Heart right ventricle (tissue), 16 donors: ENCODE measurements at regions not wholly inside any gene's neighbourhood (a gene's known extent, or its start where the extent isn't known, plus 50 kb on each side); places are given as distances from the start of the nearest gene placed in this dataset.

Source experiments
- ATAC-seq, 8 donors: fragments of 200-7000 bp; cut with Tn5 transposase; one replicate each; pipeline ENCODE4 v1.9.1; 2020; ENCODE audit warnings: mild to moderate bottlenecking in 8 of 8, moderate library complexity in 8 of 8, moderate number of reproducible peaks in 1 of 8
- DNase-seq, 2 donors: peaks; one replicate each; pipeline ENCODE4 v3.0.0-alpha.2; 2020
- H3K27ac ChIP-seq, 10 donors: fragments of 200-600 bp; sonication (generic) in 2 of 10; one replicate each; pipeline versions ENCODE4 v1.5.0 to v1.8.0; 2020 to 2022; ENCODE audit warnings: mild to moderate bottlenecking in 3 of 10
- H3K27me3 ChIP-seq, 7 donors: fragments of 200-600 bp; one replicate each; pipeline ENCODE4 v1.8.0; 2021 to 2022; ENCODE audit warnings: mild to moderate bottlenecking in 2 of 7
- H3K36me3 ChIP-seq, 9 donors: fragments of 200-600 bp; sonication (generic) in 1 of 9; one replicate each; pipeline versions ENCODE4 v1.5.0 to v1.8.0; 2020 to 2022; ENCODE audit warnings: mild to moderate bottlenecking in 2 of 9
- H3K4me1 ChIP-seq, 9 donors: fragments of 200-600 bp; sonication (generic) in 1 of 9; one replicate each; pipeline versions ENCODE4 v1.5.0 to v1.8.0; 2020 to 2022; ENCODE audit warnings: mild to moderate bottlenecking in 4 of 9
- H3K4me3 ChIP-seq, 10 donors: fragments of 200-600 bp; sonication (generic) in 2 of 10; one replicate each; pipeline versions ENCODE4 v1.5.0 to v1.8.0; 2020 to 2022; ENCODE audit warnings: mild to moderate bottlenecking in 7 of 10, moderate library complexity in 2 of 10
- H3K9me3 ChIP-seq, 11 donors: fragments of 200-600 bp in 10 of 11; sonication (generic) in 2 of 11; one replicate each; pipeline versions ENCODE4 v1.5.0 to v1.8.0; 2013 to 2022; ENCODE audit warnings: mild to moderate bottlenecking in 2 of 11, control low read depth in 1 of 11, moderate library complexity in 1 of 11
- WGBS, 2 donors: extraction: QIAGEN DNeasy Blood & Tissue Kit; methylation state at CpG; one replicate each; pipeline ENCODE4 v1.1.7; 2013; ENCODE audit warnings: inconsistent platforms in 1 of 2; 5-methylcytosine and 5-hydroxymethylcytosine counted together
- intact Hi-C, 10 donors: fragments of 100-400 bp; cut with DNase I; formaldehyde crosslinking; loops; one replicate each; pipeline versions ENCODE4 v1.11.1 to v1.14.2; 2022
- TF ChIP-seq, protein P1 (sequence below), 9 donors: fragments of 200-600 bp; sonication (generic) in 2 of 9; IDR thresholded peaks; one replicate each; pipeline versions ENCODE4 v1.5.0 to v1.8.0; 2021 to 2022; ENCODE audit warnings: antibody characterized with exemption in 9 of 9, mild to moderate bottlenecking in 5 of 9, moderate library complexity in 1 of 9
- donor health status: Arrhythmogenic right ventricular cardiomyopathy.
- donor health status: ischemic (EF 13 %, LVEDD 7.1; RV severe dilation, severe dysfunction).
- donor health status: healthy with polysubstance abuse.
- donor health status: DM: no; HTN: yes; CAD: no.
- donor health status: DM: no; HTN: no; CAD: no.
- donor health status: ischemic (EF 25% LVEDD 6.9; RV normal size, moderate dysfunction).
- donor health status: ischemic (EF 25% LVEDD 5.7; RV mildly dilated, moderate dysfunction).
- donor health status: healthy.
- donor health status: DM: yes; HTN: yes; CAD: no.
- donor health status: Ischemic cardiomyopathy.
- donor health status: ischemic (EF 35%, LVEDD 5.7; RV mildly dilated, moderate dysfunction).
- donor health status: nonischemic (EF 11% LVEDD 7.7; RV severe dilation, severe dysfunction).
- donor health status: DM: yes; HTN: yes; CAD: no.
- donor health status: PGD.
- donor health status: ischemic (EF 29% LVEDD 5.4; RV normal size, mild dysfunction).
- donor health status: nonischemic (EF 23%, LVEDD 6.1; RV moderate dilation, normal function).

DNA sequence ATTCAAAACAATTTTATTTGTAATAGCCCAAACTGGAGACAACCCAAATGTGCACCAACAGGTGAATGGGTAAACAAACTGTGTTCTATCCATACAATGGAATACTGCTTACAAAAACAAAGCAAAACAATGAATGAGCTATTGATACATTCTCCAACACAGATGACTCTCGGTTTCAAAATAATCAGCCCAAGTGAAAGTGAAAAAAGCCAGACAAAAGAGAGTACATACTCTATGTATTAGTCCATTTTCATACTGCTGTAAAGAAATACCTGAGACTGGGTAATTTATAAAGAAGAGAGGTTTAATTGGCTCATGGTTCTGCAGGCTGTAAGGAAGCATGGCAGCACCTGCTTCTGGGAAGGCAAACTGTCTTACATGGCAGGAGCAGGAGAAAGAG lies 65.2 kb upstream of the LRCH1 start:
- WGBS, 2 donors: 92 to 95% methylated on average over 1 of the region's 1 CpG
- Histone ChIP-seq H3K4me3 (no peak overlapping the region), H3K36me3 (no peaks in the 10 kb centered on the region), H3K27me3 (peaks cover 0 to 3% (median 0%) of the 10 kb centered on the region in 7 donors), H3K9me3 (peaks cover 0 to 41% (median 26%) of the 10 kb centered on the region in 11 donors), H3K4me1 (peaks cover 0 to 14% (median 0%) of the 10 kb centered on the region in 9 donors), H3K27ac (no peak overlapping the region)
- intact Hi-C loops: no loop called here
- ATAC-seq (no peak), DNase-seq (no peak)
- TF ChIP-seq, protein P1, sequence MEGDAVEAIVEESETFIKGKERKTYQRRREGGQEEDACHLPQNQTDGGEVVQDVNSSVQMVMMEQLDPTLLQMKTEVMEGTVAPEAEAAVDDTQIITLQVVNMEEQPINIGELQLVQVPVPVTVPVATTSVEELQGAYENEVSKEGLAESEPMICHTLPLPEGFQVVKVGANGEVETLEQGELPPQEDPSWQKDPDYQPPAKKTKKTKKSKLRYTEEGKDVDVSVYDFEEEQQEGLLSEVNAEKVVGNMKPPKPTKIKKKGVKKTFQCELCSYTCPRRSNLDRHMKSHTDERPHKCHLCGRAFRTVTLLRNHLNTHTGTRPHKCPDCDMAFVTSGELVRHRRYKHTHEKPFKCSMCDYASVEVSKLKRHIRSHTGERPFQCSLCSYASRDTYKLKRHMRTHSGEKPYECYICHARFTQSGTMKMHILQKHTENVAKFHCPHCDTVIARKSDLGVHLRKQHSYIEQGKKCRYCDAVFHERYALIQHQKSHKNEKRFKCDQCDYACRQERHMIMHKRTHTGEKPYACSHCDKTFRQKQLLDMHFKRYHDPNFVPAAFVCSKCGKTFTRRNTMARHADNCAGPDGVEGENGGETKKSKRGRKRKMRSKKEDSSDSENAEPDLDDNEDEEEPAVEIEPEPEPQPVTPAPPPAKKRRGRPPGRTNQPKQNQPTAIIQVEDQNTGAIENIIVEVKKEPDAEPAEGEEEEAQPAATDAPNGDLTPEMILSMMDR (IDR thresholded peaks at IDR 0.05): no peak

DNA sequence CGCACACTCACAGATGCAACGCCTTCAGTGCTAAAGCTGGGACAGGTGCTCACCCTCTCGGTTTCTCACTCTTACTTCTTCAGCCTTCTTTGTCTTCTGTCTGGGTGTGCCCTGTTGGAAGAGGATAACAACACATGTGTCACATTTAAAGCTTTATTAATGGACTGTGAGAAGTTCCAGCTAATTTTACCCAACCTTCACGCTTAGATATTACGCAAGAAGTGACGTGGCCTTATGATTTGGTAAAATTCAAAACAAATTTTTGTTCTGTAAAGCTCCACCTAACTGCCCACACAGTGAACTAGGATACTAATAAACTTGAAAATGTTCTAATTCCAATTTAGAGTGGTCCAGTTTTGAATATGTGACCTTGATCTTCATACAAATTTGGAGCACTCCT lies 66.7 kb upstream of the LRCH1 start:
- WGBS, 2 donors: 74 to 85% methylated on average over 6 of the region's 6 CpGs
- TF ChIP-seq, protein P1 (IDR thresholded peaks at IDR 0.05): no peak
- H3K27me3 ChIP-seq: peaks cover 0 to 3% (median 0%) of the 10 kb centered on the region in 7 donors
- ATAC-seq: no peak
- H3K4me1 ChIP-seq: peaks cover 0 to 14% (median 0%) of the 10 kb centered on the region in 9 donors
- no peak overlapping the region for H3K4me3 ChIP-seq
- no peaks in the 10 kb centered on the region for H3K36me3 ChIP-seq
- H3K27ac ChIP-seq: no peak overlapping the region
- no peak for DNase-seq
- H3K9me3 ChIP-seq: peaks cover 0 to 56% (median 26%) of the 10 kb centered on the region in 11 donors
- intact Hi-C loops: no loop called here

DNA sequence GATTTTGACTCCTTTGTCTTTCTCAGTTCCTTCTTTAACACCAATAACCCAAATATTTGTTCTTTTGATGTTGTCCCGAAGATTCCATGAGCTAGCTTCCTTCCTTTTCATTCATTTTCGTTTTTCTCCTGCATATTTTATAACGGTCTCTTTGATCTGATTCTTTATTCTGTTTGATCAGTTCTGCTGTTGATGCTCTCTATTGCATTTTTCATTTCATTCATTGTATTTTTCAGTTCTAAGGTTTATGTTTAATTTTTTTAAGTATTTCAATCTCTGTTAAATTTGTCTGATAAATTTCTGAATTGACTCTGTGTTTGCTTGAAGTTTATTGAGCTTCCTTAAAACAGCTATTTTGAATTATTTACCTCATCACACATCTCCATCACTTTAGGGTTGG lies 68.4 kb upstream of the LRCH1 start:
- TF ChIP-seq, protein P1 (IDR thresholded peaks at IDR 0.05): no peak
- intact Hi-C loops: no loop called here
- WGBS, 2 donors: 80% methylated on average over 3 of the region's 3 CpGs
- no peak for DNase-seq
- Histone ChIP-seq H3K27ac (no peak overlapping the region), H3K9me3 (peaks cover 0 to 59% (median 26%) of the 10 kb centered on the region in 11 donors), H3K4me3 (no peak overlapping the region), H3K27me3 (peaks cover 0 to 3% (median 0%) of the 10 kb centered on the region in 7 donors), H3K4me1 (peaks cover 0 to 6% (median 0%) of the 10 kb centered on the region in 9 donors), H3K36me3 (no peaks in the 10 kb centered on the region)
- ATAC-seq: no peak

DNA sequence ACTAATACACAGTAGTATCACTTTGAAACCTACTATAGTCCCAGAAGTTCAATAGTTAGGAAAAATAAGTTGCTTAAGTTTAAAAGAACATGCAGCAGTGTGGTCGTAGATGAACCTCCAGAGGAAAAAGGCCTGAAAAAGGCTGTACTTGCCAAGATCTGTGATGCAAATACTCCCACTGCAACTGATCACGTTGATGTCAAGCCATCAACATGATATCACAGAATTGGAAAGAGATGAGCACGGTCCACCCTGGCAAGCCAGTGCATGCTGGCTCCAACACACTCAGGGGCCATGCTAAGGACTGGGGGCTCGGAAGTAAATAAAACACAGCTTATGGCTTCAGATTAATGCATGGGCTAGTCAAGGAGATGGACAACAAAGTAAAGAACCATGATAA lies 71.8 kb upstream of the LRCH1 start:
- H3K27ac ChIP-seq: no peak overlapping the region
- 59 to 73% methylated on average over 4 of the region's 4 CpGs for WGBS, 2 donors
- intact Hi-C loops: no loop called here
- ATAC-seq: no peak
- no peaks in the 10 kb centered on the region for H3K36me3 ChIP-seq
- H3K4me1 ChIP-seq: no peaks in the 10 kb centered on the region
- no peaks in the 10 kb centered on the region for H3K27me3 ChIP-seq
- peaks cover 0 to 51% (median 26%) of the 10 kb centered on the region in 11 donors for H3K9me3 ChIP-seq
- H3K4me3 ChIP-seq: no peak overlapping the region
- TF ChIP-seq, protein P1 (IDR thresholded peaks at IDR 0.05): no peak
- no peak for DNase-seq
